ENCODE measurements at regions not wholly inside any gene's neighbourhood (a gene's known extent, or its start where the extent isn't known, plus 50 kb on each side); places are given as distances from the start of the nearest gene placed in this dataset.

DNA sequence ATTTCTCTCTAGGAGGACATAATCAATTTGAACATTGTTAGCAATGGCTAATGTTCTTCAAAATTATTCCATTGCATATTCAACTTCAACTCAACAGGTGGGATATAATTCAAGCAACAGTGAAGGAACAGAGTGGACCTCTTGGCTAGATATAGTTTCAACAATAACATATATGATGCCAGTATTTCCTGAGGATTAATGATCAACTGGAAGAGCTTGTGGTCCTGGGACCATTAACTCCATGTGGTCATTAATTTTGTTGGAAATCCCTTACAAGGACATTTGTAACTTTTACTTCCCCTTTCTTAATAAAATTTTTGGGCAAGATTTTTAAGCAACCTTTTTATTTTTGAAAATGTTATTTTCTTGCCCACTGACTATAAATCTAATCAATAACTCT is 54.3 kb upstream of the ROBO2 start:
- TF ChIP-seq, protein P1, sequence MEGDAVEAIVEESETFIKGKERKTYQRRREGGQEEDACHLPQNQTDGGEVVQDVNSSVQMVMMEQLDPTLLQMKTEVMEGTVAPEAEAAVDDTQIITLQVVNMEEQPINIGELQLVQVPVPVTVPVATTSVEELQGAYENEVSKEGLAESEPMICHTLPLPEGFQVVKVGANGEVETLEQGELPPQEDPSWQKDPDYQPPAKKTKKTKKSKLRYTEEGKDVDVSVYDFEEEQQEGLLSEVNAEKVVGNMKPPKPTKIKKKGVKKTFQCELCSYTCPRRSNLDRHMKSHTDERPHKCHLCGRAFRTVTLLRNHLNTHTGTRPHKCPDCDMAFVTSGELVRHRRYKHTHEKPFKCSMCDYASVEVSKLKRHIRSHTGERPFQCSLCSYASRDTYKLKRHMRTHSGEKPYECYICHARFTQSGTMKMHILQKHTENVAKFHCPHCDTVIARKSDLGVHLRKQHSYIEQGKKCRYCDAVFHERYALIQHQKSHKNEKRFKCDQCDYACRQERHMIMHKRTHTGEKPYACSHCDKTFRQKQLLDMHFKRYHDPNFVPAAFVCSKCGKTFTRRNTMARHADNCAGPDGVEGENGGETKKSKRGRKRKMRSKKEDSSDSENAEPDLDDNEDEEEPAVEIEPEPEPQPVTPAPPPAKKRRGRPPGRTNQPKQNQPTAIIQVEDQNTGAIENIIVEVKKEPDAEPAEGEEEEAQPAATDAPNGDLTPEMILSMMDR (IDR thresholded peaks at IDR 0.05; ENCODE audit: low read length), result no peak
- TF ChIP-seq EZH2 (optimal IDR thresholded peaks at IDR 0.05; ENCODE audit: low read depth, low read length), result no peak
- TF ChIP-seq EZH2phosphoT487 (IDR thresholded peaks at IDR 0.05; ENCODE audit: low read length), result no peak
